A673 (cell line): ENCODE measurements at regions not wholly inside any gene's neighbourhood (a gene's known extent, or its start where the extent isn't known, plus 50 kb on each side); places are given as distances from the start of the nearest gene placed in this dataset.

ENCODE experiments used
- BruUV-seq: library from RNA; stranded (reverse); fragments of 400-500 nt; replicated peaks from 2 replicates; lab custom pipeline; 2021; lab: Mats Ljungman, UMichigan
- CTCF ChIA-PET: fragments of 300-600 bp; sonication (Branson Sonifier 250); formaldehyde crosslinking; loops from one replicate; lab custom pipeline; 2022; ENCODE audit warnings: antibody characterized with exemption; lab: Charles Lee
- POLR2A ChIA-PET: fragments of 300-600 bp; sonication (Branson Sonifier 250); formaldehyde crosslinking; loops from one replicate; lab custom pipeline; 2022; ENCODE audit warnings: antibody characterized with exemption; ENCODE audit not compliant: low non-redundant PET; lab: Charles Lee
- DNase-seq: peaks from one replicate; pipeline ENCODE4 v3.0.0-alpha.2; 2015; ENCODE audit warnings: low spot score
- H3K27ac ChIP-seq: fragments of 200-600 bp; sonication (generic); 2 replicates; pipeline ENCODE4 v1.5.1; 2016; ENCODE audit warnings: mixed run types, low read depth, mild to moderate bottlenecking, mixed read lengths, antibody characterized with exemption, low read length; ENCODE audit not compliant: poor library complexity, severe bottlenecking
- H3K27me3 ChIP-seq: fragments of 200-600 bp; sonication (generic); replicated peaks from 2 replicates; pipeline ENCODE4 v1.6.1; 2017; ENCODE audit warnings: mixed run types, low read depth, mild to moderate bottlenecking, mixed read lengths, antibody characterized with exemption, low read length; ENCODE audit not compliant: insufficient read depth, poor library complexity
- H3K36me3 ChIP-seq: fragments of 200-600 bp; sonication (generic); 2 replicates; pipeline ENCODE4 v1.6.1; 2016; ENCODE audit warnings: mixed run types, mild to moderate bottlenecking, mixed read lengths, antibody characterized with exemption, low read length; ENCODE audit not compliant: insufficient read depth, poor library complexity, severe bottlenecking
- H3K4me1 ChIP-seq: fragments of 200-600 bp; sonication (generic); 2 replicates; pipeline ENCODE4 v1.6.1; 2017; ENCODE audit warnings: mixed run types, mild to moderate bottlenecking, mixed read lengths, antibody characterized with exemption, low read length; ENCODE audit not compliant: insufficient read depth, poor library complexity, severe bottlenecking
- H3K4me3 ChIP-seq: fragments of 200-600 bp; sonication (generic); 2 replicates; pipeline ENCODE4 v1.5.1; 2016; ENCODE audit warnings: low read depth, mixed run types, mild to moderate bottlenecking, mixed read lengths, low read length; ENCODE audit not compliant: poor library complexity, severe bottlenecking
- H3K9me3 ChIP-seq: fragments of 200-600 bp; sonication (generic); 2 replicates; pipeline ENCODE4 v1.6.1; 2016; ENCODE audit warnings: mixed run types, low read depth, mild to moderate bottlenecking, mixed read lengths, antibody characterized with exemption, low read length; ENCODE audit not compliant: poor library complexity, severe bottlenecking
- CTCF ChIP-seq: fragments of 300-800, 200-600 bp; sonication (generic); conservative IDR thresholded peaks from 2 replicates; pipeline ENCODE4 v1.5.1; 2017; ENCODE audit warnings: low read depth, mild to moderate bottlenecking, antibody characterized with exemption, low read length, moderate library complexity, mixed read lengths
- EZH2 ChIP-seq: fragments of 200-600 bp; sonication (generic); IDR thresholded peaks from 2 replicates; pipeline ENCODE4 v1.6.1; 2017; ENCODE audit warnings: borderline replicate concordance, low read depth, mild to moderate bottlenecking, mixed read lengths, antibody characterized with exemption, low read length; ENCODE audit not compliant: poor library complexity, severe bottlenecking
- intact Hi-C: fragments of 100-400 bp; cut with micrococcal nuclease; formaldehyde crosslinking; loops from one replicate; pipeline ENCODE4 v1.10.0; 2022; ENCODE audit not compliant: unreplicated experiment

- no TSS peak for BruUV-seq
- Histone ChIP-seq H3K27ac (no peak overlapping the region), H3K4me1 (peaks cover 4% of the 10 kb centered on the region), H3K9me3 (no peaks in the 10 kb centered on the region), H3K4me3 (no peak overlapping the region), H3K36me3 (no peaks in the 10 kb centered on the region), H3K27me3 (no peaks in the 10 kb centered on the region)
- CTCF ChIA-PET, result no interaction called here
- TF ChIP-seq EZH2 (no peak), CTCF (no peak)
- intact Hi-C loops, result no loop called here
- no peak for DNase-seq
- POLR2A ChIA-PET, result no interaction called here
Measured at GRCh38 chr2:20145497-20146193, 79.3 kb downstream of the SDC1 start.

GRCh38 chr2:20144861-20145260 is 80.1 kb downstream of the SDC1 start:
- BruUV-seq, result no TSS peak
- Histone ChIP-seq H3K27ac (no peak overlapping the region), H3K27me3 (no peaks in the 10 kb centered on the region), H3K4me3 (no peak overlapping the region), H3K9me3 (no peaks in the 10 kb centered on the region), H3K36me3 (no peaks in the 10 kb centered on the region), H3K4me1 (peaks cover 4% of the 10 kb centered on the region)
- intact Hi-C loops, result no loop called here
- CTCF ChIA-PET, result no interaction called here
- POLR2A ChIA-PET, result no interaction called here
- TF ChIP-seq EZH2 (no peak), CTCF (no peak)
- no peak for DNase-seq

- Histone ChIP-seq H3K4me1 (peaks cover 3% of the 10 kb centered on the region), H3K9me3 (no peaks in the 10 kb centered on the region), H3K27me3 (no peaks in the 10 kb centered on the region), H3K27ac (no peak overlapping the region), H3K36me3 (no peaks in the 10 kb centered on the region), H3K4me3 (no peak overlapping the region)
- BruUV-seq, result no TSS peak
- TF ChIP-seq EZH2, result no peak
- TF ChIP-seq CTCF, result no peak
- CTCF ChIA-PET, result no interaction called here
- DNase-seq, result no peak
- intact Hi-C loops, result no loop called here
- POLR2A ChIA-PET, result interaction anchor here (0.6 kb wide), 1 partner anchor 153 kb away, joined by 11 read pairs; no protein-coding TSS in a partner anchor
Measured at GRCh38 chr2:20144196-20144595, 80.7 kb downstream of the SDC1 start.
